NCI-H82 treated with DMSO at 0.1 percent for 48 hours (cell line): ENCODE measurements at regions not wholly inside any gene's neighbourhood (a gene's known extent, or its start where the extent isn't known, plus 50 kb on each side); places are given as distances from the start of the nearest gene placed in this dataset.
"Not testable (repeated sequence)": the region's sequence is repeated elsewhere in the genome, so short reads cannot be mapped to it uniquely, and the experiment has no call there.

ENCODE experiments used
- DNase-seq: peaks from one replicate; lab custom pipeline; 2025; ENCODE audit not compliant: unreplicated experiment; lab: John Stamatoyannopoulos, UW

GRCh38 chr1:83274656-83275055 is 724.3 kb downstream of the TTLL7 start:
- not testable (repeated sequence) for DNase-seq

GRCh38 chr1:83272484-83272883 is 726.4 kb downstream of the TTLL7 start:
- not testable (repeated sequence) for DNase-seq

GRCh38 chr1:83271834-83272233 is 727.1 kb downstream of the TTLL7 start:
- DNase-seq, result not testable (repeated sequence)

- not testable (repeated sequence) for DNase-seq
These were observed 728.1 kb downstream of the TTLL7 start for GRCh38 chr1:83270801-83271200.

- not testable (repeated sequence) for DNase-seq
These were observed 735.1 kb downstream of the TTLL7 start for GRCh38 chr1:83263808-83264207.

GRCh38 chr1:83251687-83252086 is 747.2 kb downstream of the TTLL7 start:
- not testable (repeated sequence) for DNase-seq

GRCh38 chr1:83246780-83247179 is 752.2 kb downstream of the TTLL7 start:
- DNase-seq, result not testable (repeated sequence)

GRCh38 chr1:83244832-83245231 is 754.1 kb downstream of the TTLL7 start:
- not testable (repeated sequence) for DNase-seq

- DNase-seq, result not testable (repeated sequence)
These were observed 759.4 kb downstream of the TTLL7 start for GRCh38 chr1:83239568-83239967.

GRCh38 chr1:83238654-83239053 is 760.3 kb downstream of the TTLL7 start:
- DNase-seq, result not testable (repeated sequence)

- DNase-seq, result not testable (repeated sequence)
These were observed 779.1 kb downstream of the TTLL7 start for GRCh38 chr1:83219788-83220187.

GRCh38 chr1:83218036-83218716 is 780.8 kb downstream of the TTLL7 start:
- not testable (repeated sequence) for DNase-seq

GRCh38 chr1:83214317-83214716 is 784.6 kb downstream of the TTLL7 start:
- DNase-seq, result not testable (repeated sequence)

- not testable (repeated sequence) for DNase-seq
These were observed 785.3 kb downstream of the TTLL7 start for GRCh38 chr1:83213648-83214047.

- DNase-seq, result not testable (repeated sequence)
These were observed 786.9 kb downstream of the TTLL7 start for GRCh38 chr1:83212033-83212432.

GRCh38 chr1:83208540-83208939 is 790.4 kb downstream of the TTLL7 start:
- not testable (repeated sequence) for DNase-seq

GRCh38 chr1:83194610-83195009 is 804.3 kb downstream of the TTLL7 start:
- DNase-seq, result not testable (repeated sequence)

- DNase-seq, result not testable (repeated sequence)
These were observed 816.8 kb downstream of the TTLL7 start for GRCh38 chr1:83182033-83182728.

- DNase-seq, result not testable (repeated sequence)
These were observed 818.3 kb downstream of the TTLL7 start for GRCh38 chr1:83180621-83181020.

- not testable (repeated sequence) for DNase-seq
These were observed 831.3 kb downstream of the TTLL7 start for GRCh38 chr1:83167634-83168033.

GRCh38 chr1:83163879-83164475 is 835.0 kb downstream of the TTLL7 start:
- DNase-seq, result not testable (repeated sequence)

- not testable (repeated sequence) for DNase-seq
These were observed 840.0 kb downstream of the TTLL7 start for GRCh38 chr1:83158924-83159323.
